ENCODE measurements at regions not wholly inside any gene's neighbourhood (a gene's known extent, or its start where the extent isn't known, plus 50 kb on each side); places are given as distances from the start of the nearest gene placed in this dataset.

GRCh38 chr22:48662476-48663135 lies 1165.1 kb downstream of the BRD1 start:
- POLR2A ChIA-PET = no interaction called here
- no peak for DNase-seq (ENCODE audit: low read depth)
- TF ChIP-seq CTCF (IDR thresholded peaks at IDR 0.05; ENCODE audit: insufficient read depth, low read depth, low read length) = no peak
- CTCF ChIA-PET = no interaction called here
- no peaks in the 10 kb centered on the region for H3K27me3 ChIP-seq (ENCODE audit: control insufficient read depth, insufficient read depth, low read length)
- no peaks in the 10 kb centered on the region for H3K36me3 ChIP-seq (ENCODE audit: control insufficient read depth, insufficient read depth, low read length)
- H3K4me3 ChIP-seq (ENCODE audit: low read depth, low read length) = no peak overlapping the region

- TF ChIP-seq CTCF (IDR thresholded peaks at IDR 0.05; ENCODE audit: insufficient read depth, low read depth, low read length) = no peak
- DNase-seq (ENCODE audit: low read depth) = no peak
- ChIA-PET CTCF (no interaction called here), POLR2A (no interaction called here)
- no peak overlapping the region for H3K4me3 ChIP-seq (ENCODE audit: low read depth, low read length)
- H3K27me3 ChIP-seq (ENCODE audit: control insufficient read depth, insufficient read depth, low read length) = no peaks in the 10 kb centered on the region
- H3K36me3 ChIP-seq (ENCODE audit: control insufficient read depth, insufficient read depth, low read length) = no peaks in the 10 kb centered on the region
Observed at GRCh38 chr22:48661984-48662383, 1165.7 kb downstream of the BRD1 start.

- TF ChIP-seq CTCF (IDR thresholded peaks at IDR 0.05; ENCODE audit: insufficient read depth, low read depth, low read length) = no peak
- Histone ChIP-seq H3K4me3 (ENCODE audit: low read depth, low read length) (no peak overlapping the region), H3K27me3 (ENCODE audit: control insufficient read depth, insufficient read depth, low read length) (no peaks in the 10 kb centered on the region), H3K36me3 (ENCODE audit: control insufficient read depth, insufficient read depth, low read length) (no peaks in the 10 kb centered on the region)
- no peak for DNase-seq (ENCODE audit: low read depth)
- ChIA-PET CTCF (no interaction called here), POLR2A (no interaction called here)
Observed at GRCh38 chr22:48660790-48661740, 1166.6 kb downstream of the BRD1 start.

GRCh38 chr22:48660104-48660789 lies 1167.4 kb downstream of the BRD1 start:
- no peaks in the 10 kb centered on the region for H3K27me3 ChIP-seq (ENCODE audit: control insufficient read depth, insufficient read depth, low read length)
- DNase-seq (ENCODE audit: low read depth) = no peak
- no peaks in the 10 kb centered on the region for H3K36me3 ChIP-seq (ENCODE audit: control insufficient read depth, insufficient read depth, low read length)
- no peak for TF ChIP-seq CTCF (IDR thresholded peaks at IDR 0.05; ENCODE audit: insufficient read depth, low read depth, low read length)
- H3K4me3 ChIP-seq (ENCODE audit: low read depth, low read length) = no peak overlapping the region
- CTCF ChIA-PET = no interaction called here
- POLR2A ChIA-PET = no interaction called here

GRCh38 chr22:48659404-48659996 lies 1168.2 kb downstream of the BRD1 start:
- TF ChIP-seq CTCF (IDR thresholded peaks at IDR 0.05; ENCODE audit: insufficient read depth, low read depth, low read length) = no peak
- Histone ChIP-seq H3K27me3 (ENCODE audit: control insufficient read depth, insufficient read depth, low read length) (no peaks in the 10 kb centered on the region), H3K4me3 (ENCODE audit: low read depth, low read length) (no peak overlapping the region), H3K36me3 (ENCODE audit: control insufficient read depth, insufficient read depth, low read length) (no peaks in the 10 kb centered on the region)
- ChIA-PET POLR2A (no interaction called here), CTCF (no interaction called here)
- no peak for DNase-seq (ENCODE audit: low read depth)

Measured in BJ (cell line).